Keratinocyte (primary cell): ENCODE measurements at regions not wholly inside any gene's neighbourhood (a gene's known extent, or its start where the extent isn't known, plus 50 kb on each side); places are given as distances from the start of the nearest gene placed in this dataset.

Experiments
- DNase-seq: peaks from one replicate; pipeline ENCODE4 v3.0.0-alpha.2; 2011; ENCODE audit warnings: low read depth, missing footprints, low spot score
- FAIRE-seq: peaks from 2 replicates; lab custom pipeline; 2011; peaks lifted over from hg19 to GRCh38; lab: Jason Lieb, UNC
- H2AFZ ChIP-seq: 2 replicates; pipeline ENCODE4 v1.6.0; 2012; ENCODE audit warnings: low read length, control low read depth, inconsistent platforms; ENCODE audit not compliant: control insufficient read depth
- H3K27ac ChIP-seq: 2 replicates; pipeline ENCODE4 v1.5.1; 2011; ENCODE audit warnings: low read length; ENCODE audit not compliant: control insufficient read depth, insufficient read depth
- H3K27me3 ChIP-seq: 3 replicates; pipeline ENCODE4 v1.6.0; 2011; ENCODE audit warnings: low read length; ENCODE audit not compliant: control insufficient read depth, insufficient read depth; ENCODE audit errors: extremely low read depth
- H3K36me3 ChIP-seq, 2 experiments: 2 replicates in 1 of 2; 3 replicates in 1 of 2; pipeline ENCODE4 v1.5.1; 2011; ENCODE audit warnings: low read length in 2 of 2, mild to moderate bottlenecking in 1 of 2; ENCODE audit not compliant: control insufficient read depth in 2 of 2, insufficient read depth in 2 of 2; ENCODE audit errors: extremely low read depth in 1 of 2
- H3K4me1 ChIP-seq: 3 replicates; pipeline ENCODE4 v1.5.1; 2011; ENCODE audit warnings: low read length; ENCODE audit not compliant: control insufficient read depth, insufficient read depth; ENCODE audit errors: extremely low read depth
- H3K4me2 ChIP-seq: 3 replicates; pipeline ENCODE4 v1.6.0; 2011; ENCODE audit warnings: low read depth, low read length; ENCODE audit not compliant: control insufficient read depth, insufficient read depth; ENCODE audit errors: extremely low read depth
- H3K4me3 ChIP-seq, 3 experiments: fragments of 200-600 bp in 1 of 3; sonication (generic) in 1 of 3; 2 replicates in 2 of 3; 3 replicates in 1 of 3; pipeline ENCODE4 v1.5.1; 2011 to 2016; ENCODE audit warnings: low read length in 3 of 3, mild to moderate bottlenecking in 3 of 3, control low read depth in 2 of 3, inconsistent platforms in 1 of 3, low read depth in 1 of 3, mixed read lengths in 1 of 3, mixed run types in 1 of 3, moderate library complexity in 1 of 3; ENCODE audit not compliant: control insufficient read depth in 2 of 3, insufficient read depth in 2 of 3; ENCODE audit errors: extremely low read depth in 1 of 3
- H3K79me2 ChIP-seq: 2 replicates; pipeline ENCODE4 v1.6.0; 2012; ENCODE audit warnings: low read length; ENCODE audit not compliant: control insufficient read depth, insufficient read depth
- H3K9ac ChIP-seq: 3 replicates; pipeline ENCODE4 v1.6.0; 2011; ENCODE audit warnings: low read length; ENCODE audit not compliant: control insufficient read depth, insufficient read depth; ENCODE audit errors: extremely low read depth
- H3K9me1 ChIP-seq: 3 replicates; pipeline ENCODE4 v1.6.0; 2011; ENCODE audit warnings: low read length; ENCODE audit not compliant: control insufficient read depth, insufficient read depth; ENCODE audit errors: extremely low read depth
- H3K9me3 ChIP-seq: 2 replicates; pipeline ENCODE4 v1.5.1; 2012; ENCODE audit warnings: low read depth, low read length; ENCODE audit not compliant: control insufficient read depth
- H4K20me1 ChIP-seq: 3 replicates; pipeline ENCODE4 v1.6.0; 2011; ENCODE audit warnings: low read length; ENCODE audit not compliant: control insufficient read depth, insufficient read depth; ENCODE audit errors: extremely low read depth
- EZH2 ChIP-seq: IDR thresholded peaks from one replicate; pipeline ENCODE4 v1.6.1; 2012; ENCODE audit warnings: inconsistent platforms, mild to moderate bottlenecking, low read length, moderate library complexity
- dilution Hi-C: fragments of 300-500 bp; cut with MboI; formaldehyde crosslinking; loops from one replicate; pipeline ENCODE4 v1.7.0; 2020; ENCODE audit warnings: low sequenced_read_pairs; ENCODE audit not compliant: extremely low pct_ligation_motif_present
- TF ChIP-seq, protein P1 (sequence below), 3 experiments: IDR thresholded peaks in 1 of 3; conservative IDR thresholded peaks in 1 of 3; optimal IDR thresholded peaks in 1 of 3; 2 replicates in 2 of 3; 3 replicates in 1 of 3; pipeline versions ENCODE3 to v1.5.1; 2011; ENCODE audit warnings: low read length in 3 of 3, mild to moderate bottlenecking in 3 of 3, moderate library complexity in 2 of 3, control low read depth in 1 of 3, inconsistent platforms in 1 of 3; ENCODE audit not compliant: insufficient read depth in 2 of 3; ENCODE audit errors: extremely low read depth in 1 of 3

DNA sequence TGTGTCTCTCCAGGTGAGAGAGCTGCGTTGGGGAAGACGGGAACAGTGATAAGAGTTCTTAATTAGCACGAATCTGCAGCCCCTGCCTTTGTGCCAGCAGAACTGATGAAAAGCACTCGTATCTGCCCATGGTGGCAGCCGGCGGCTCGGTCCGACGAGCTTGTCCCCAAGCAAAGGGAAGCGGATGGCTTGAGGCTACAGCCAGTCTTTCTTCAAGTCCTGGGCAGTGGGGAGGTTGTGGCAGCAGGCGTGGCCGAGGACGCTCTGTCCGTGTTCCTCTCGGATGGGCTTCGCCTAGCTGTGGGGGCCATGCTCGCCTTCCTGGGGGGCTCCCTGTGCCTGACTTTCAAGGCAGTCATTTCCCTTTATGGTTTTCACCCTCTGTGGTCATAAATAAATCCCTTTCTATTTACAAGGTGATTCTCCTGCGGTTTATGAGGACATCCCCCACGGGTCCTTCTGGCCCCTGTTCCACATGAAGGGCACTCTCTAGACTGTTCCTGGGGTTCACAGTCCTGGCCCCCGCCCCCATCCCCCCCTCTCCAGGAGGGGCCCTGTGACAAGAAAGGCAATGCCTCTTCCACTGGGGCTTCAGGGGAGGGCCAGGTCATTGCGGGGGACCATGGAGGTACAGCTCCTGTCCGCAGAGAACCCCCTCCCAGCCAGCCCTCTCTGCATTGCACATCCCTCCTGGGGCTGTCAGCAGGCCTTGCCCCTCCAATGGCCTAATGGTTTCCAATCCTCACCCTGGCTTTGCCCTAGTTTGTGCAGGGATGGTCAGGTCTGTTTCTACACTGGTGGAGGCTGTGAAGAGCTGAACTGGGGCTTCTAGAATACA lies 1212.3 kb downstream of the BRD1 start:
- no peak overlapping the region for H3K27ac ChIP-seq
- no peaks in the 10 kb centered on the region for H3K27me3 ChIP-seq
- H3K9ac ChIP-seq: no peak overlapping the region
- no peaks in the 10 kb centered on the region for H3K9me1 ChIP-seq
- H4K20me1 ChIP-seq: no peaks in the 10 kb centered on the region
- no peaks in the 10 kb centered on the region for H3K4me1 ChIP-seq
- H3K36me3 ChIP-seq: no peaks in the 10 kb centered on the region
- H3K4me2 ChIP-seq: no peak overlapping the region
- TF ChIP-seq EZH2: no peak
- TF ChIP-seq, protein P1, sequence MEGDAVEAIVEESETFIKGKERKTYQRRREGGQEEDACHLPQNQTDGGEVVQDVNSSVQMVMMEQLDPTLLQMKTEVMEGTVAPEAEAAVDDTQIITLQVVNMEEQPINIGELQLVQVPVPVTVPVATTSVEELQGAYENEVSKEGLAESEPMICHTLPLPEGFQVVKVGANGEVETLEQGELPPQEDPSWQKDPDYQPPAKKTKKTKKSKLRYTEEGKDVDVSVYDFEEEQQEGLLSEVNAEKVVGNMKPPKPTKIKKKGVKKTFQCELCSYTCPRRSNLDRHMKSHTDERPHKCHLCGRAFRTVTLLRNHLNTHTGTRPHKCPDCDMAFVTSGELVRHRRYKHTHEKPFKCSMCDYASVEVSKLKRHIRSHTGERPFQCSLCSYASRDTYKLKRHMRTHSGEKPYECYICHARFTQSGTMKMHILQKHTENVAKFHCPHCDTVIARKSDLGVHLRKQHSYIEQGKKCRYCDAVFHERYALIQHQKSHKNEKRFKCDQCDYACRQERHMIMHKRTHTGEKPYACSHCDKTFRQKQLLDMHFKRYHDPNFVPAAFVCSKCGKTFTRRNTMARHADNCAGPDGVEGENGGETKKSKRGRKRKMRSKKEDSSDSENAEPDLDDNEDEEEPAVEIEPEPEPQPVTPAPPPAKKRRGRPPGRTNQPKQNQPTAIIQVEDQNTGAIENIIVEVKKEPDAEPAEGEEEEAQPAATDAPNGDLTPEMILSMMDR (optimal IDR thresholded peaks at IDR 0.05 in 1 of 3, IDR thresholded peaks at IDR 0.05 in 1 of 3, conservative IDR thresholded peaks at IDR 0.05 in 1 of 3; ENCODE audit: extremely low read depth in 1 of 3, insufficient read depth in 2 of 3, low read length in 3 of 3): no peak
- no peaks in the 10 kb centered on the region for H3K79me2 ChIP-seq
- H2AFZ ChIP-seq: no peak overlapping the region
- no peak overlapping the region for H3K4me3 ChIP-seq
- dilution Hi-C loops: no loop called here
- FAIRE-seq: no peak
- DNase-seq: no peak
- peaks cover 25% of the 10 kb centered on the region for H3K9me3 ChIP-seq

DNA sequence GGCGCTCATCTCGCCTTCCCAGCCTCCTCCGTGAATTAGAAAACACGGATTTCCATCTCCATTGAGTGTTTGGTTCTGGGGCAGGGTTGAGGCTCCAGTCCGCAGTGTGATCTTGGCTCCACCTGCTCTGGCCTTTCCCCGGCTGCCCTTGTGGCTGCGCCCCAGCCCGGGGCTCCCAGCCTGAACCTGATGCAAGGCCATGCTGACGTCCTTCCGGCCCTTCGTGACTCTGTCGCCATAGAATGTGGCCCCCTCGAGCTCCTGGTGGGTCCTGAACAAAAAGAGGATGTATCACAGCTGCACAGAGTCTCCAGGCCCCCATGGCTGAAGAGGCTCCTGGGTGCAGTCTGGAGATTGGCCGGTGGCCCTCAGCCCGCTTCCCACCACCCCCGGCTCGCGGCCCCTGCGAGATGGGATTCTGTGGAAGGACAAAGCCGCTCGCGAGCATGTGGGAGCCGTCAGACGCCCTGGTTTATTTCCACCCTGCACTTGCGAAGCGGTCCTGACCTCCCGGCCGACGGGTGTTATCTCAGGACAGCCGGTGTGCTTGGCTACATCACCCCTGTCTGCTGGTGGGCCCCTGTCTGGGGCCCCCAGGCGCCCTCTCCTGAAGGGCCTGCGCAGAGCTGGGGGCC lies 1214.0 kb downstream of the BRD1 start:
- TF ChIP-seq EZH2: no peak
- TF ChIP-seq, protein P1 (optimal IDR thresholded peaks at IDR 0.05 in 1 of 3, IDR thresholded peaks at IDR 0.05 in 1 of 3, conservative IDR thresholded peaks at IDR 0.05 in 1 of 3; ENCODE audit: extremely low read depth in 1 of 3, insufficient read depth in 2 of 3, low read length in 3 of 3): no peak
- H2AFZ ChIP-seq: no peak overlapping the region
- H3K4me2 ChIP-seq: no peak overlapping the region
- no peaks in the 10 kb centered on the region for H3K4me1 ChIP-seq
- H3K9me1 ChIP-seq: no peaks in the 10 kb centered on the region
- H3K27ac ChIP-seq: no peak overlapping the region
- FAIRE-seq: no peak
- peaks cover 29% of the 10 kb centered on the region for H3K9me3 ChIP-seq
- no peak for DNase-seq
- dilution Hi-C loops: no loop called here
- no peak overlapping the region for H3K9ac ChIP-seq
- H4K20me1 ChIP-seq: no peaks in the 10 kb centered on the region
- no peaks in the 10 kb centered on the region for H3K36me3 ChIP-seq
- no peaks in the 10 kb centered on the region for H3K79me2 ChIP-seq
- no peak overlapping the region for H3K4me3 ChIP-seq
- H3K27me3 ChIP-seq: no peaks in the 10 kb centered on the region
